Astrocyte (in vitro differentiated cells and primary cell): ENCODE measurements at regions not wholly inside any gene's neighbourhood (a gene's known extent, or its start where the extent isn't known, plus 50 kb on each side); places are given as distances from the start of the nearest gene placed in this dataset.

Experiments used
- DNase-seq: peaks from one replicate; pipeline ENCODE4 v3.0.0-alpha.2; 2010; ENCODE audit warnings: low read depth
- FAIRE-seq: peaks from 2 replicates; lab custom pipeline; 2011; peaks lifted over from hg19 to GRCh38; lab: Jason Lieb, UNC
- H2AFZ ChIP-seq: 2 replicates; pipeline ENCODE4 v1.6.0; 2012; ENCODE audit warnings: low read depth, low read length, inconsistent platforms
- H3K27ac ChIP-seq: 2 replicates; pipeline ENCODE4 v1.5.1; 2011; ENCODE audit warnings: low read depth, low read length, inconsistent platforms
- H3K27me3 ChIP-seq: 2 replicates; pipeline ENCODE4 v1.6.0; 2011; ENCODE audit warnings: low read length, inconsistent platforms; ENCODE audit not compliant: insufficient read depth
- H3K36me3 ChIP-seq: 2 replicates; pipeline ENCODE4 v1.5.1; 2011; ENCODE audit warnings: low read length, inconsistent platforms; ENCODE audit not compliant: insufficient read depth
- H3K4me1 ChIP-seq: 2 replicates; pipeline ENCODE4 v1.5.1; 2011; ENCODE audit warnings: low read length, inconsistent platforms; ENCODE audit not compliant: insufficient read depth
- H3K4me2 ChIP-seq: 2 replicates; pipeline ENCODE4 v1.6.0; 2012; ENCODE audit warnings: low read length, inconsistent platforms
- H3K4me3 ChIP-seq: 2 replicates; pipeline ENCODE4 v1.5.1; 2011; ENCODE audit warnings: low read depth, mild to moderate bottlenecking, low read length, inconsistent platforms; ENCODE audit not compliant: insufficient read depth
- H3K79me2 ChIP-seq: 2 replicates; pipeline ENCODE4 v1.6.0; 2012; ENCODE audit warnings: mild to moderate bottlenecking, low read length, inconsistent platforms; ENCODE audit not compliant: insufficient read depth
- H3K9ac ChIP-seq: 2 replicates; pipeline ENCODE4 v1.6.0; 2012; ENCODE audit warnings: mild to moderate bottlenecking, low read length, inconsistent platforms
- H3K9me3 ChIP-seq: 2 replicates; pipeline ENCODE4 v1.5.1; 2012; ENCODE audit warnings: low read depth, mild to moderate bottlenecking, low read length, inconsistent platforms; ENCODE audit not compliant: insufficient read depth
- H4K20me1 ChIP-seq: 2 replicates; pipeline ENCODE4 v1.6.0; 2012; ENCODE audit warnings: low read length, inconsistent platforms; ENCODE audit not compliant: insufficient read depth
- H3K27ac Mint-ChIP-seq: one replicate; pipeline ENCODE4 v1.8.0; 2021; ENCODE audit warnings: mild to moderate bottlenecking, mixed read lengths; ENCODE audit not compliant: unreplicated experiment
- H3K27me3 Mint-ChIP-seq: one replicate; pipeline ENCODE4 v1.8.0; 2021; ENCODE audit warnings: low read depth, mixed read lengths; ENCODE audit not compliant: unreplicated experiment
- H3K36me3 Mint-ChIP-seq: one replicate; pipeline ENCODE4 v1.8.0; 2021; ENCODE audit warnings: low read depth, mixed read lengths; ENCODE audit not compliant: unreplicated experiment
- H3K4me1 Mint-ChIP-seq: one replicate; pipeline ENCODE4 v1.8.0; 2021; ENCODE audit warnings: low read depth, mixed read lengths; ENCODE audit not compliant: unreplicated experiment
- H3K4me3 Mint-ChIP-seq: one replicate; pipeline ENCODE4 v1.8.0; 2021; ENCODE audit warnings: mild to moderate bottlenecking, moderate library complexity, mixed read lengths; ENCODE audit not compliant: unreplicated experiment
- H3K9me3 Mint-ChIP-seq: one replicate; pipeline ENCODE4 v1.8.0; 2021; ENCODE audit warnings: mild to moderate bottlenecking, mixed read lengths; ENCODE audit not compliant: unreplicated experiment
- CTCF ChIP-seq: IDR thresholded peaks from 2 replicates; pipeline ENCODE4 v1.5.1; 2011; ENCODE audit warnings: low read depth, mild to moderate bottlenecking, inconsistent platforms, low read length, moderate library complexity; ENCODE audit not compliant: insufficient read depth
- EZH2 ChIP-seq: IDR thresholded peaks from 2 replicates; pipeline ENCODE4 v1.6.1; 2012; ENCODE audit warnings: mild to moderate bottlenecking, low read length, inconsistent platforms; ENCODE audit not compliant: insufficient read depth

- no peak overlapping the region for H3K27ac Mint-ChIP-seq
- H3K9ac ChIP-seq, result no peak overlapping the region
- no peak overlapping the region for H3K4me3 Mint-ChIP-seq
- H3K36me3 ChIP-seq, result no peaks in the 10 kb centered on the region
- DNase-seq (no peak), FAIRE-seq (no peak)
- H3K27ac ChIP-seq, result no peak overlapping the region
- no peak overlapping the region for H3K4me3 ChIP-seq
- no peaks in the 10 kb centered on the region for H3K27me3 ChIP-seq
- no peaks in the 10 kb centered on the region for H3K9me3 ChIP-seq
- no peaks in the 10 kb centered on the region for H3K27me3 Mint-ChIP-seq
- TF ChIP-seq EZH2 (no peak), CTCF (no peak)
- H3K79me2 ChIP-seq, result no peaks in the 10 kb centered on the region
- no peaks in the 10 kb centered on the region for H3K4me1 Mint-ChIP-seq
- H2AFZ ChIP-seq, result no peak overlapping the region
- H4K20me1 ChIP-seq, result no peaks in the 10 kb centered on the region
- H3K36me3 Mint-ChIP-seq, result no peaks in the 10 kb centered on the region
- H3K4me1 ChIP-seq, result no peaks in the 10 kb centered on the region
- H3K9me3 Mint-ChIP-seq, result no peaks in the 10 kb centered on the region
- no peak overlapping the region for H3K4me2 ChIP-seq
Measured at GRCh38 chr5:116970318-116970717, 395.7 kb upstream of the SEMA6A start.

GRCh38 chr5:116964438-116964837 lies 389.8 kb upstream of the SEMA6A start:
- no peaks in the 10 kb centered on the region for H3K9me3 Mint-ChIP-seq
- Histone ChIP-seq H3K9me3 (no peaks in the 10 kb centered on the region), H2AFZ (no peak overlapping the region), H3K27me3 (no peaks in the 10 kb centered on the region), H3K27ac (no peak overlapping the region), H3K36me3 (no peaks in the 10 kb centered on the region), H3K4me3 (no peak overlapping the region), H4K20me1 (no peaks in the 10 kb centered on the region), H3K4me1 (no peaks in the 10 kb centered on the region), H3K79me2 (no peaks in the 10 kb centered on the region), H3K9ac (no peak overlapping the region), H3K4me2 (no peak overlapping the region)
- H3K27me3 Mint-ChIP-seq, result no peaks in the 10 kb centered on the region
- no peak overlapping the region for H3K27ac Mint-ChIP-seq
- no peaks in the 10 kb centered on the region for H3K36me3 Mint-ChIP-seq
- FAIRE-seq (no peak), DNase-seq (no peak)
- H3K4me1 Mint-ChIP-seq, result no peaks in the 10 kb centered on the region
- no peak overlapping the region for H3K4me3 Mint-ChIP-seq
- TF ChIP-seq EZH2 (no peak), CTCF (no peak)

DNA sequence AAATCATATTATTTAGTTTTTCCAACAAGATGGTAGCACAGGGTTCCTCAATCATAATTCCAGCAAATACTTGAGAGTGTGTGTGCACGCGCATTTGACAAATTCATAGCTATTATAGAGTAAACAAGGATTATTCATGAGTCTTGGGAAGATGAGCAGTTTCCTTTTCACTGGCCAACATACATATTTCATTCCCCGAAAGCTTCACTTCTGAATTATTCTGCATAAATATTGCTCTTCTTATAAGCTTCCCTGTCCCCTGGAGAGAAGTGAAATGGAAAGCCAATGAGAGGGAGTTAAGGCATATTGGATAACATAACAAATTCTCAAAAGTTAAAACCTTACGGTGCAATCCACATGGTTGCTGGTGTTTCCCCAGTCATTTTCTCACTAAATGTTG lies 386.4 kb upstream of the SEMA6A start:
- Mint-ChIP-seq H3K27me3 (no peaks in the 10 kb centered on the region), H3K9me3 (no peaks in the 10 kb centered on the region), H3K4me3 (no peak overlapping the region), H3K36me3 (no peaks in the 10 kb centered on the region), H3K4me1 (no peaks in the 10 kb centered on the region), H3K27ac (no peak overlapping the region)
- H3K4me3 ChIP-seq, result no peak overlapping the region
- no peaks in the 10 kb centered on the region for H3K4me1 ChIP-seq
- FAIRE-seq (no peak), DNase-seq (no peak)
- H3K4me2 ChIP-seq, result no peak overlapping the region
- H3K9ac ChIP-seq, result no peak overlapping the region
- H3K27me3 ChIP-seq, result no peaks in the 10 kb centered on the region
- H4K20me1 ChIP-seq, result no peaks in the 10 kb centered on the region
- H3K36me3 ChIP-seq, result no peaks in the 10 kb centered on the region
- TF ChIP-seq EZH2, result no peak
- no peak for TF ChIP-seq CTCF
- no peaks in the 10 kb centered on the region for H3K9me3 ChIP-seq
- no peak overlapping the region for H2AFZ ChIP-seq
- H3K27ac ChIP-seq, result no peak overlapping the region
- no peaks in the 10 kb centered on the region for H3K79me2 ChIP-seq
